Pancreas (tissue), 10 donors: ENCODE measurements at regions not wholly inside any gene's neighbourhood (a gene's known extent, or its start where the extent isn't known, plus 50 kb on each side); places are given as distances from the start of the nearest gene placed in this dataset.

Experiments
- ATAC-seq, 4 donors: fragments of 200-7000 bp; cut with Tn5 transposase; one replicate each; pipeline versions ENCODE4 v1.8.0 to v1.9.1; 2020; ENCODE audit warnings: mild to moderate bottlenecking in 4 of 4, moderate library complexity in 4 of 4
- DNase-seq, 6 donors: peaks; one replicate each; pipeline ENCODE4 v3.0.0-alpha.2; 2020
- FAIRE-seq: peaks from 2 replicates; lab custom pipeline; 2012; peaks lifted over from hg19 to GRCh38; lab: Jason Lieb, UNC
- H3K27ac ChIP-seq, 4 donors: fragments of 200-600 bp; sonication (generic); 1 replicate in 3 of 4; 2 replicates in 1 of 4; pipeline versions ENCODE4 v1.5.0 to v1.8.0; 2020
- H3K27me3 ChIP-seq, 4 donors: fragments of 200-600 bp; one replicate each; pipeline ENCODE4 v1.8.0; 2021
- H3K36me3 ChIP-seq, 3 donors: fragments of 200-600 bp; sonication (generic) in 1 of 3; one replicate each; pipeline versions ENCODE4 v1.5.0 to v1.8.0; 2020 to 2021
- H3K4me1 ChIP-seq, 3 donors: fragments of 200-600 bp; one replicate each; pipeline ENCODE4 v1.8.0; 2021
- H3K4me3 ChIP-seq, 4 donors: fragments of 200-600 bp; sonication (generic) in 2 of 4; one replicate each; pipeline versions ENCODE4 v1.5.0 to v1.8.0; 2020 to 2021
- H3K9me3 ChIP-seq, 4 donors: fragments of 200-600 bp; one replicate each; pipeline ENCODE4 v1.8.0; 2021
- CTCF ChIP-seq, 4 donors: fragments of 200-600 bp; sonication (generic) in 3 of 4; IDR thresholded peaks; one replicate each; pipeline versions ENCODE4 v1.5.0 to v1.8.0; 2021; ENCODE audit warnings: antibody characterized with exemption in 4 of 4
- WGBS, 2 donors: extraction: QIAGEN DNeasy Blood & Tissue Kit; methylation state at CpG; one replicate each; pipeline ENCODE4 v1.1.7; 2013; 5-methylcytosine and 5-hydroxymethylcytosine counted together
- intact Hi-C, 3 donors: fragments of 100-400 bp; cut with DNase I; formaldehyde crosslinking; loops; one replicate each; pipeline versions ENCODE4 v1.11.1 to v1.14.2; 2022
- donor health status: healthy with polysubstance abuse.
- donor health status: DM: no; HTN: no; CAD: no; lungs with moderate emphysema.
- donor health status: DM: no; HTN: no; CAD: no.
- donor health status: control.
- donor health status: control.
- donor health status: Bipolar disorder and iron deficiency.
- donor health status: DM: yes; HTN: yes; CAD: no.
- donor health status: DM: no; HTN: no; CAD: no.
- donor health status: DM: no; HTN: no; CAD: no.
- donor health status: DM: yes; HTN: yes; CAD: no.

- Histone ChIP-seq H3K27me3 (no peaks in the 10 kb centered on the region), H3K36me3 (no peaks in the 10 kb centered on the region), H3K4me3 (no peak overlapping the region), H3K4me1 (no peaks in the 10 kb centered on the region), H3K9me3 (no peaks in the 10 kb centered on the region), H3K27ac (no peak overlapping the region)
- DNase-seq (no peak), FAIRE-seq (no peak), ATAC-seq (no peak)
- TF ChIP-seq CTCF (IDR thresholded peaks at IDR 0.05) = no peak
- intact Hi-C loops = no loop called here
- WGBS, 2 donors = 60 to 67% methylated on average over 8 of the region's 8 CpGs
These were observed 107.6 kb upstream of the SFSWAP start for GRCh38 chr12:131603106-131603938.

- no peaks in the 10 kb centered on the region for H3K36me3 ChIP-seq
- DNase-seq (no peak), ATAC-seq (no peak), FAIRE-seq (no peak)
- H3K9me3 ChIP-seq = no peaks in the 10 kb centered on the region
- TF ChIP-seq CTCF (IDR thresholded peaks at IDR 0.05) = no peak
- no peak overlapping the region for H3K27ac ChIP-seq
- no peaks in the 10 kb centered on the region for H3K27me3 ChIP-seq
- no peak overlapping the region for H3K4me3 ChIP-seq
- no peaks in the 10 kb centered on the region for H3K4me1 ChIP-seq
- intact Hi-C loops = no loop called here
- WGBS, 2 donors = 37 to 42% methylated on average over 21 of the region's 21 CpGs
These were observed 106.7 kb upstream of the SFSWAP start for GRCh38 chr12:131603939-131604795.

GRCh38 chr12:131604859-131605258, 106.0 kb upstream of the SFSWAP start:
- no peak for ATAC-seq
- H3K9me3 ChIP-seq = no peaks in the 10 kb centered on the region

GRCh38 chr12:131605304-131605829, 105.5 kb upstream of the SFSWAP start:
- Histone ChIP-seq H3K4me1 (no peaks in the 10 kb centered on the region), H3K9me3 (no peaks in the 10 kb centered on the region), H3K36me3 (no peaks in the 10 kb centered on the region), H3K4me3 (no peak overlapping the region), H3K27me3 (no peaks in the 10 kb centered on the region), H3K27ac (no peak overlapping the region)
- DNase-seq = no peak
- intact Hi-C loops = no loop called here
- TF ChIP-seq CTCF (IDR thresholded peaks at IDR 0.05) = no peak
- WGBS, 2 donors = 53 to 74% methylated on average over 7 of the region's 7 CpGs
- ATAC-seq = no peak
- no peak for FAIRE-seq

More at GRCh38 chr12:131604859-131605258, 106.0 kb upstream of the SFSWAP start:
- Histone ChIP-seq H3K27me3 (no peaks in the 10 kb centered on the region), H3K27ac (no peak overlapping the region), H3K4me3 (no peak overlapping the region), H3K36me3 (no peaks in the 10 kb centered on the region), H3K4me1 (no peaks in the 10 kb centered on the region)
- WGBS, 2 donors = 64 to 72% methylated on average over 6 of the region's 6 CpGs
- FAIRE-seq (no peak), DNase-seq (no peak)
- no peak for TF ChIP-seq CTCF (IDR thresholded peaks at IDR 0.05)
- intact Hi-C loops = no loop called here
